ENCODE measurements at regions not wholly inside any gene's neighbourhood (a gene's known extent, or its start where the extent isn't known, plus 50 kb on each side); places are given as distances from the start of the nearest gene placed in this dataset.

GRCh38 chr16:64202571-64202970, 919.3 kb downstream of the CDH11 start:
- DNase-seq (ENCODE audit: low read depth, low spot score) (no peak), FAIRE-seq (no peak), ATAC-seq (no peak)
- H3K9ac ChIP-seq (ENCODE audit: control insufficient read depth, insufficient read depth, low read length) = no peak overlapping the region
- in situ Hi-C loops (cut with MboI) = no loop called here
- ChIA-PET POLR2A (no interaction called here), RAD21 (ENCODE audit: unreplicated experiment) (no interaction called here), CTCF (interaction anchor here (0.6 kb wide), 1 partner anchor 170 kb away, joined by 3 read pairs; no protein-coding TSS in a partner anchor), SMC1A (ENCODE audit: uncharacterized antibody, unreplicated experiment) (no interaction called here)
- 1% methylated on average over 4 of the region's 4 CpGs for WGBS (ENCODE audit: insufficient coverage, insufficient replicate concordance, low lambda C conversion rate, missing lambda C conversion rate)
- intact Hi-C loops (cut with micrococcal nuclease; ENCODE audit: unreplicated experiment) = no loop called here
- BruUV-seq (replicated peaks) = no TSS peak
- no peaks in the 10 kb centered on the region for H4K20me1 ChIP-seq (ENCODE audit: control insufficient read depth, insufficient read depth)
- TF ChIP-seq ZBED1 (IDR thresholded peaks at IDR 0.05; ENCODE audit: borderline replicate concordance) (no peak), NR2C2 (IDR thresholded peaks at IDR 0.05; ENCODE audit: borderline replicate concordance, control insufficient read depth, insufficient read length, low read depth) (no peak), FOXK2 (IDR thresholded peaks at IDR 0.05) (no peak), ZNF274 (IDR thresholded peaks at IDR 0.05; ENCODE audit: insufficient read depth, insufficient read length) (no peak), RB1 (IDR thresholded peaks at IDR 0.05; ENCODE audit: borderline replicate concordance) (no peak), ASH2L (IDR thresholded peaks at IDR 0.05; ENCODE audit: borderline replicate concordance, low read depth) (no peak), EGR1 (IDR thresholded peaks at IDR 0.05; ENCODE audit: borderline replicate concordance in 1 of 2, low read depth in 2 of 2, low read length in 2 of 2) (no peak), HDAC2 (IDR thresholded peaks at IDR 0.05) (no peak), BACH1 (IDR thresholded peaks at IDR 0.05; ENCODE audit: borderline replicate concordance) (no peak), MYB (IDR thresholded peaks at IDR 0.05; ENCODE audit: borderline replicate concordance, low read depth, low read length) (no peak), BRCA1 (IDR thresholded peaks at IDR 0.05; ENCODE audit: low read depth, low read length) (no peak), MYC (IDR thresholded peaks at IDR 0.05; ENCODE audit: insufficient read depth, insufficient read length, insufficient replicate concordance, low read length, severe bottlenecking) (no peak)
- no peak overlapping the region for H3K4me2 ChIP-seq (ENCODE audit: control insufficient read depth, insufficient read depth)
- no peaks in the 10 kb centered on the region for H3K79me2 ChIP-seq (ENCODE audit: control insufficient read depth, insufficient read depth, low read length)
- H3K27me3 ChIP-seq (replicated peaks in 1 of 2; ENCODE audit: control insufficient read depth in 2 of 2, insufficient read depth in 2 of 2, low read length in 1 of 2) = no peaks in the 10 kb centered on the region
- no peaks in the 10 kb centered on the region for H3K4me1 ChIP-seq (ENCODE audit: control insufficient read depth, insufficient read depth, low read length)
- no peak overlapping the region for H3K27ac ChIP-seq (ENCODE audit: control insufficient read depth, insufficient read depth)
- no peak overlapping the region for H2AFZ ChIP-seq (ENCODE audit: control insufficient read depth, low read depth, low read length)
- H3K4me3 ChIP-seq = no peak overlapping the region
- H3K9me3 ChIP-seq (replicated peaks; ENCODE audit: control insufficient read depth, insufficient read depth, low read length) = no peaks in the 10 kb centered on the region
- no peaks in the 10 kb centered on the region for H3K36me3 ChIP-seq (ENCODE audit: control insufficient read depth in 2 of 2, insufficient read depth in 2 of 2, low read length in 1 of 2)
